PC-3 (cell line): ENCODE measurements at regions not wholly inside any gene's neighbourhood (a gene's known extent, or its start where the extent isn't known, plus 50 kb on each side); places are given as distances from the start of the nearest gene placed in this dataset.

ENCODE experiments used
- CTCF ChIP-seq: fragments of 300-600 bp; sonication (generic); conservative IDR thresholded peaks from 2 replicates; pipeline ENCODE4 v1.5.1; 2017; ENCODE audit warnings: antibody characterized with exemption, low read depth, mild to moderate bottlenecking, low read length
- EZH2 ChIP-seq: fragments of 300-600 bp; sonication (generic); IDR thresholded peaks from one replicate; pipeline ENCODE4 v1.6.1; 2017; ENCODE audit warnings: antibody characterized with exemption, mild to moderate bottlenecking, low read length; ENCODE audit not compliant: unreplicated experiment

GRCh38 chr6:119802464-119802863 lies 452.9 kb upstream of the MAN1A1 start:
- TF ChIP-seq CTCF (no peak), EZH2 (no peak)
